ENCODE measurements at regions not wholly inside any gene's neighbourhood (a gene's known extent, or its start where the extent isn't known, plus 50 kb on each side); places are given as distances from the start of the nearest gene placed in this dataset.

DNA sequence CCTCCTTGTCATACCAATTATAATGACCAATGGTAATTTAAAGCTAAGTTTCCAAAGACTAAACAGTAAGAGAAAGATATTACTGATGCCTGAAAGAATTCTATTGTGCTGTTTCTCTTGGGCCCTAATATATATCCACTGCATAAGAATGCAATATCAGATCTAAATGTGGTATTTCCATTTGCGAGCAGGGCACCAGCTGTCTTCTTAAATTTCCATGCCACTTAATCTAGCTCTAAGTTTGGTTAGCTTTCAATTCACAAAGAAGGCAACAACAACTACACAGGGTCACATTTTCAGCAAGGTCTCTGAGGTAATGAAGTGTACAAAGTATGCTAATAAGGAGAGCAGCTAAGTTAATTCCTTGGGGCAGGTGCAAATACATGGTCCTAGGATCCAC is 315.7 kb downstream of the GPR37 start:
- no peak overlapping the region for H3K4me3 Mint-ChIP-seq
- Histone ChIP-seq H2AFZ (no peak overlapping the region), H3K4me2 (no peak overlapping the region), H3K9me2 (ENCODE audit: insufficient read depth) (no peaks in the 10 kb centered on the region), H3K4me3 (no peak overlapping the region), H3K27me3 (ENCODE audit: insufficient read depth) (no peaks in the 10 kb centered on the region), H4K20me1 (replicated peaks; ENCODE audit: insufficient read depth) (no peaks in the 10 kb centered on the region), H3K27ac (ENCODE audit: low read depth) (no peak overlapping the region), H3K4me1 (ENCODE audit: insufficient read depth) (peaks cover 10% of the 10 kb centered on the region; the same call in 1 of the 2 replicates), H3F3A (replicated peaks; ENCODE audit: low read depth) (no peaks in the 10 kb centered on the region), H3K79me2 (replicated peaks; ENCODE audit: insufficient read depth) (no peaks in the 10 kb centered on the region), H3K36me3 (ENCODE audit: insufficient read depth) (no peaks in the 10 kb centered on the region)
- peaks cover 6% of the 10 kb centered on the region; the same call in 1 of the 3 replicates for H3K4me1 Mint-ChIP-seq
- TF ChIP-seq ZNF462 (CRISPR knock-in tag; IDR thresholded peaks at IDR 0.05) (no peak), EZH2 (IDR thresholded peaks at IDR 0.05; ENCODE audit: low read depth, unreplicated experiment) (no peak), JUNB (IDR thresholded peaks at IDR 0.05; ENCODE audit: unreplicated experiment) (no peak), REST (IDR thresholded peaks at IDR 0.05; ENCODE audit: unreplicated experiment) (no peak), POLR2AphosphoS5 (IDR thresholded peaks at IDR 0.05; ENCODE audit: low read depth) (no peak), EZH2phosphoT487 (IDR thresholded peaks at IDR 0.05; ENCODE audit: unreplicated experiment) (no peak), STAT1 (IDR thresholded peaks at IDR 0.05; ENCODE audit: unreplicated experiment) (no peak), ZNF114 (CRISPR knock-in tag; IDR thresholded peaks at IDR 0.05) (no peak), ZNF331 (CRISPR knock-in tag; IDR thresholded peaks at IDR 0.05; ENCODE audit: low read depth) (no peak), CREB1 (CRISPR knock-in tag; IDR thresholded peaks at IDR 0.05; ENCODE audit: low read depth) (no peak), NANOG (IDR thresholded peaks at IDR 0.05; ENCODE audit: borderline replicate concordance) (no peak)
- TF ChIP-seq, protein P1, sequence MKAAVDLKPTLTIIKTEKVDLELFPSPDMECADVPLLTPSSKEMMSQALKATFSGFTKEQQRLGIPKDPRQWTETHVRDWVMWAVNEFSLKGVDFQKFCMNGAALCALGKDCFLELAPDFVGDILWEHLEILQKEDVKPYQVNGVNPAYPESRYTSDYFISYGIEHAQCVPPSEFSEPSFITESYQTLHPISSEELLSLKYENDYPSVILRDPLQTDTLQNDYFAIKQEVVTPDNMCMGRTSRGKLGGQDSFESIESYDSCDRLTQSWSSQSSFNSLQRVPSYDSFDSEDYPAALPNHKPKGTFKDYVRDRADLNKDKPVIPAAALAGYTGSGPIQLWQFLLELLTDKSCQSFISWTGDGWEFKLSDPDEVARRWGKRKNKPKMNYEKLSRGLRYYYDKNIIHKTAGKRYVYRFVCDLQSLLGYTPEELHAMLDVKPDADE (IDR thresholded peaks at IDR 0.05) = no peak
- TF ChIP-seq, protein P2, sequence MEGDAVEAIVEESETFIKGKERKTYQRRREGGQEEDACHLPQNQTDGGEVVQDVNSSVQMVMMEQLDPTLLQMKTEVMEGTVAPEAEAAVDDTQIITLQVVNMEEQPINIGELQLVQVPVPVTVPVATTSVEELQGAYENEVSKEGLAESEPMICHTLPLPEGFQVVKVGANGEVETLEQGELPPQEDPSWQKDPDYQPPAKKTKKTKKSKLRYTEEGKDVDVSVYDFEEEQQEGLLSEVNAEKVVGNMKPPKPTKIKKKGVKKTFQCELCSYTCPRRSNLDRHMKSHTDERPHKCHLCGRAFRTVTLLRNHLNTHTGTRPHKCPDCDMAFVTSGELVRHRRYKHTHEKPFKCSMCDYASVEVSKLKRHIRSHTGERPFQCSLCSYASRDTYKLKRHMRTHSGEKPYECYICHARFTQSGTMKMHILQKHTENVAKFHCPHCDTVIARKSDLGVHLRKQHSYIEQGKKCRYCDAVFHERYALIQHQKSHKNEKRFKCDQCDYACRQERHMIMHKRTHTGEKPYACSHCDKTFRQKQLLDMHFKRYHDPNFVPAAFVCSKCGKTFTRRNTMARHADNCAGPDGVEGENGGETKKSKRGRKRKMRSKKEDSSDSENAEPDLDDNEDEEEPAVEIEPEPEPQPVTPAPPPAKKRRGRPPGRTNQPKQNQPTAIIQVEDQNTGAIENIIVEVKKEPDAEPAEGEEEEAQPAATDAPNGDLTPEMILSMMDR (conservative IDR thresholded peaks at IDR 0.05; ENCODE audit: low read depth in 2 of 2) = no peak
- no peak for ATAC-seq
- H3K27ac Mint-ChIP-seq = no peak overlapping the region
- H3K9me3 Mint-ChIP-seq = no peaks in the 10 kb centered on the region
- H3K27me3 Mint-ChIP-seq (ENCODE audit: insufficient read depth, low read depth, poor library complexity) = peaks cover 2% of the 10 kb centered on the region
- DNase-seq (ENCODE audit: low spot score) = no peak
- H3K36me3 Mint-ChIP-seq (ENCODE audit: low read depth) = no peaks in the 10 kb centered on the region; the same call in 2 of the 3 replicates

All from GM23338 (cell line).